Uterus (tissue), 2 donors: ENCODE measurements at regions not wholly inside any gene's neighbourhood (a gene's known extent, or its start where the extent isn't known, plus 50 kb on each side); places are given as distances from the start of the nearest gene placed in this dataset.

Experiments used
- POLR2A ChIP-seq, 2 donors: fragments of 450-650 bp; IDR thresholded peaks; one replicate each; pipeline ENCODE4 v1.6.1; 2016; ENCODE audit warnings: antibody characterized with exemption in 2 of 2, mild to moderate bottlenecking in 1 of 2, moderate library complexity in 1 of 2
- TF ChIP-seq, protein P1 (sequence below), 4 experiments: fragments of 200-600 bp in 2 of 4; fragments of 450-650 bp in 2 of 4; sonication (generic) in 2 of 4; IDR thresholded peaks; one replicate each; pipeline ENCODE4 v1.5.1; 2016 to 2019; ENCODE audit warnings: antibody characterized with exemption in 4 of 4, mild to moderate bottlenecking in 2 of 4, moderate library complexity in 1 of 4

DNA sequence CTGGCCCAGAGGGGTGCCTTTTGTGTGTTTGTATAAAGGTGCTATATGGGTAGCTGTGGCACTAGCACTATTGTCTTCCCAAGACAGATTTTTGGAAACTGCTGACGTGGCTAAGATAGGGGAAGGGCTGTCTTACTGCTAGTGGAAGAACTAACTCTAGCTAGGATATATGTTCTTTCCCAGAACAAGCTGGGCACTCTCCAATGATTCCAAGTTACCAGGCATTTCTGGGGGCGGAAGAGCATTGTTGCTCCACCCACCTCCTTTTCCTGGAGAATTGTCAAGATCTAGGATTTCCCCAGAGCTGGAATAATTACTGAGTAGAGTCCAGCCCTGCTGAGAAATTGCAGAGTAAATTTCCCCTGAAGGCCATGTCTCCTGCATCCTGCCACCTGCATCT is 408.3 kb downstream of the KLF5 start:
- TF ChIP-seq, protein P1, sequence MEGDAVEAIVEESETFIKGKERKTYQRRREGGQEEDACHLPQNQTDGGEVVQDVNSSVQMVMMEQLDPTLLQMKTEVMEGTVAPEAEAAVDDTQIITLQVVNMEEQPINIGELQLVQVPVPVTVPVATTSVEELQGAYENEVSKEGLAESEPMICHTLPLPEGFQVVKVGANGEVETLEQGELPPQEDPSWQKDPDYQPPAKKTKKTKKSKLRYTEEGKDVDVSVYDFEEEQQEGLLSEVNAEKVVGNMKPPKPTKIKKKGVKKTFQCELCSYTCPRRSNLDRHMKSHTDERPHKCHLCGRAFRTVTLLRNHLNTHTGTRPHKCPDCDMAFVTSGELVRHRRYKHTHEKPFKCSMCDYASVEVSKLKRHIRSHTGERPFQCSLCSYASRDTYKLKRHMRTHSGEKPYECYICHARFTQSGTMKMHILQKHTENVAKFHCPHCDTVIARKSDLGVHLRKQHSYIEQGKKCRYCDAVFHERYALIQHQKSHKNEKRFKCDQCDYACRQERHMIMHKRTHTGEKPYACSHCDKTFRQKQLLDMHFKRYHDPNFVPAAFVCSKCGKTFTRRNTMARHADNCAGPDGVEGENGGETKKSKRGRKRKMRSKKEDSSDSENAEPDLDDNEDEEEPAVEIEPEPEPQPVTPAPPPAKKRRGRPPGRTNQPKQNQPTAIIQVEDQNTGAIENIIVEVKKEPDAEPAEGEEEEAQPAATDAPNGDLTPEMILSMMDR (IDR thresholded peaks at IDR 0.05) = no peak
- TF ChIP-seq POLR2A (IDR thresholded peaks at IDR 0.05) = no peak
